Body of pancreas (tissue), 4 donors: ENCODE measurements at regions not wholly inside any gene's neighbourhood (a gene's known extent, or its start where the extent isn't known, plus 50 kb on each side); places are given as distances from the start of the nearest gene placed in this dataset.

ENCODE experiments used
- ATAC-seq: fragments of 150-250 bp; one replicate; pipeline ENCODE4 v1.9.1; 2016
- DNase-seq, 4 donors: peaks; one replicate each; pipeline ENCODE4 v3.0.0-alpha.2; 2019
- H3K27ac ChIP-seq, 4 donors: fragments of 200-600 bp; sonication (generic); 1 replicate in 3 of 4; 2 replicates in 1 of 4; pipeline versions ENCODE4 v1.5.1 to v1.6.1; 2016 to 2019; ENCODE audit warnings: mild to moderate bottlenecking in 1 of 4, mixed read lengths in 1 of 4, moderate library complexity in 1 of 4
- H3K27me3 ChIP-seq, 2 donors: fragments of 200-600 bp; sonication (generic); one replicate each; pipeline ENCODE4 v1.6.0; 2016; ENCODE audit warnings: mild to moderate bottlenecking in 1 of 2
- H3K36me3 ChIP-seq, 2 donors: fragments of 200-600 bp; sonication (generic); replicated peaks in 1 of 2; 2 replicates each; pipeline ENCODE4 v1.5.1; 2016; ENCODE audit warnings: low read depth in 2 of 2; ENCODE audit not compliant: insufficient read depth in 1 of 2
- H3K4me1 ChIP-seq: fragments of 200-600 bp; sonication (generic); one replicate; pipeline ENCODE4 v1.6.0; 2016
- H3K4me3 ChIP-seq, 2 donors: fragments of 200-600 bp; sonication (generic); 1 replicate in 1 of 2; 2 replicates in 1 of 2; pipeline ENCODE4 v1.5.1; 2016 to 2019
- H3K9me3 ChIP-seq, 3 donors: fragments of 200-600 bp; sonication (generic); 1 replicate in 2 of 3; 2 replicates in 1 of 3; pipeline ENCODE4 v1.5.1; 2016
- CTCF ChIP-seq, 7 experiments: fragments of 450-650 bp in 4 of 7; fragments of 200-600 bp in 3 of 7; sonication (generic) in 3 of 7; IDR thresholded peaks; one replicate each; pipeline ENCODE4 v1.5.1; 2016 to 2019; ENCODE audit warnings: antibody characterized with exemption in 7 of 7
- POLR2A ChIP-seq, 3 donors: fragments of 450-650 bp; IDR thresholded peaks; one replicate each; pipeline ENCODE4 v1.6.1; 2016; ENCODE audit warnings: antibody characterized with exemption in 3 of 3, mild to moderate bottlenecking in 2 of 3
- WGBS, 2 donors: methylation state at CpG; one replicate each; pipeline ENCODE4 v1.1.5; 2017; 5-methylcytosine and 5-hydroxymethylcytosine counted together
- intact Hi-C: fragments of 100-400 bp; cut with DNase I; formaldehyde crosslinking; loops from one replicate; pipeline ENCODE4 v1.15.1; 2023

GRCh38 chr10:107616463-107617410 lies 452.2 kb upstream of the SORCS1 start:
- no peak for TF ChIP-seq CTCF (IDR thresholded peaks at IDR 0.05)
- TF ChIP-seq POLR2A (IDR thresholded peaks at IDR 0.05): no peak
- 81 to 86% methylated on average over 4 of the region's 4 CpGs for WGBS, 2 donors
- Histone ChIP-seq H3K4me1 (no peaks in the 10 kb centered on the region), H3K9me3 (no peaks in the 10 kb centered on the region), H3K27ac (no peak overlapping the region), H3K36me3 (no peaks in the 10 kb centered on the region), H3K27me3 (no peaks in the 10 kb centered on the region), H3K4me3 (no peak overlapping the region)
- ATAC-seq (no peak), DNase-seq (no peak)
- intact Hi-C loops: no loop called here

- no peak for TF ChIP-seq CTCF (IDR thresholded peaks at IDR 0.05)
- no peak for TF ChIP-seq POLR2A (IDR thresholded peaks at IDR 0.05)
- no peaks in the 10 kb centered on the region for H3K4me1 ChIP-seq
- no peak for ATAC-seq
- H3K9me3 ChIP-seq: no peaks in the 10 kb centered on the region
- no peaks in the 10 kb centered on the region for H3K27me3 ChIP-seq
- intact Hi-C loops: no loop called here
- no peak overlapping the region for H3K27ac ChIP-seq
- no peak overlapping the region for H3K4me3 ChIP-seq
- DNase-seq: no peak
- H3K36me3 ChIP-seq: no peaks in the 10 kb centered on the region
Observed at GRCh38 chr10:107616031-107616430, 451.5 kb upstream of the SORCS1 start.

GRCh38 chr10:107614939-107615685 lies 450.6 kb upstream of the SORCS1 start:
- H3K27me3 ChIP-seq: no peaks in the 10 kb centered on the region
- no peaks in the 10 kb centered on the region for H3K36me3 ChIP-seq
- WGBS, 2 donors: 66 to 78% methylated on average over 8 of the region's 8 CpGs
- no peak overlapping the region for H3K27ac ChIP-seq
- H3K9me3 ChIP-seq: no peaks in the 10 kb centered on the region
- intact Hi-C loops: no loop called here
- TF ChIP-seq CTCF (IDR thresholded peaks at IDR 0.05) (no peak), POLR2A (IDR thresholded peaks at IDR 0.05) (no peak)
- ATAC-seq (no peak), DNase-seq (no peak)
- H3K4me3 ChIP-seq: no peak overlapping the region
- H3K4me1 ChIP-seq: no peaks in the 10 kb centered on the region

GRCh38 chr10:107611115-107611514 lies 446.6 kb upstream of the SORCS1 start:
- DNase-seq (no peak), ATAC-seq (no peak)
- H3K9me3 ChIP-seq: no peaks in the 10 kb centered on the region
- no peak for TF ChIP-seq CTCF (IDR thresholded peaks at IDR 0.05)
- TF ChIP-seq POLR2A (IDR thresholded peaks at IDR 0.05): no peak
- intact Hi-C loops: no loop called here
- no peaks in the 10 kb centered on the region for H3K36me3 ChIP-seq
- H3K27ac ChIP-seq: no peak overlapping the region
- no peaks in the 10 kb centered on the region for H3K4me1 ChIP-seq
- no peaks in the 10 kb centered on the region for H3K27me3 ChIP-seq
- H3K4me3 ChIP-seq: no peak overlapping the region
